NCI-H1694 treated with DMSO at 0.1 percent for 48 hours (cell line): ENCODE measurements at regions not wholly inside any gene's neighbourhood (a gene's known extent, or its start where the extent isn't known, plus 50 kb on each side); places are given as distances from the start of the nearest gene placed in this dataset.
A peak's percentile ranks its signal among the peaks of the same experiment; 100 is the strongest.
"Not testable (repeated sequence)": the region's sequence is repeated elsewhere in the genome, so short reads cannot be mapped to it uniquely, and the experiment has no call there.

Experiments
- DNase-seq: peaks from one replicate; lab custom pipeline; 2025; lab: John Stamatoyannopoulos, UW

DNA sequence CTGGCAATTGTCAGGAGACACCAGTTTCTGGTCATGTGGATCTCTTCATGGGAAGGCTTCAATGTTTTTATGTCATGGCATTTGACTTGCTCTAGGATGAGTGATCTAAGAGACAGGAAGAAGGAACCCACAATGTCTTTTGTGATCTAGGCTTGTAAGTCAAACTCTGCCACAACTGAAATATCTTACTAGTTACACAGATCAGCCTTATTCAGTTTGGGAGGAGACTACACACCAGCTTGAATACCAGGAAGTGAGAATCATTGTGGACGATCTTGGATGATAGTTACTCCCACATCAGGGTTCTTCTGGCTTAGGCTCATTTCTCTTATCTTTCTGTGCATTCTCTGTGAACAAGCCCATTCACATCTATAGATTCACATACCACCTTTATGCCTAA lies 236.2 kb upstream of the FBXO33 start:
- DNase-seq, result no peak

DNA sequence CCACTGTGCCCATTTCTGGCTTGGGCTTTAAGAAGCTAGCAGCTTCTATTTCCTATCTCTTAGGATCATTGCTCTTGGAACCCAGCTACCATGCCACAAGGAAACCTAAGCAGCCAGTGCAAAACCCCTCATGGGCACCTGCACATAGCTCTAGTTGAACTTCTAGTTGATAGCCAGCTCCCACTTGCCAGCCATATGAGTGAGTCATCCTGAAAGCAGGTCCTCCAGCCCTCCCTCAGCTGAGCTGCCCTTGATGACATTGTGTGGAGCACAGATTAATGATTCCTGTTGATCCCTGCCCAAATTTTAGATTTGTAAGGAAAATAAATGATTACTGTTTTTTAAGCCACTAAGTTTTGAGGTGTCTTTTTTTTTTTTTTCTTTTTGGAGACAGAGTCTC lies 234.2 kb upstream of the FBXO33 start:
- no peak for DNase-seq

DNA sequence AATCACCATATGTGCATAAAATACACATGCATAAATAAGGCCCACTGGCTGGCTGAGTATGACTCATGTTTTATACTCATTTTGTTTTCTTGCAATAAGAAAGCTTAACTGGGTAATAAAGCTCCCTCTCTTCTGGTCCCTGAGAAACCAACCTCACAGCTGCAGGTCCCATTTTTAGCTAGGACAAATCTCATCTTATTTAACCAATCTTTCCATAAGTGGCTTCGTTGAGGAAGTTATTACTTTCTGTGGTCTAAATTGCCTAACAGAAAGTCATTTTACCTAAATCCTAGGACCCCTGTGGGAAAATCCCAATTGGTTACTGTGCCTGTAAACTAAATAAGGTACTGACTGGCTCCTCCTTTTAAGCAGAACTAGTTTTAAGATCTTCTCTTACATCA lies 232.8 kb upstream of the FBXO33 start:
- no peak for DNase-seq

DNA sequence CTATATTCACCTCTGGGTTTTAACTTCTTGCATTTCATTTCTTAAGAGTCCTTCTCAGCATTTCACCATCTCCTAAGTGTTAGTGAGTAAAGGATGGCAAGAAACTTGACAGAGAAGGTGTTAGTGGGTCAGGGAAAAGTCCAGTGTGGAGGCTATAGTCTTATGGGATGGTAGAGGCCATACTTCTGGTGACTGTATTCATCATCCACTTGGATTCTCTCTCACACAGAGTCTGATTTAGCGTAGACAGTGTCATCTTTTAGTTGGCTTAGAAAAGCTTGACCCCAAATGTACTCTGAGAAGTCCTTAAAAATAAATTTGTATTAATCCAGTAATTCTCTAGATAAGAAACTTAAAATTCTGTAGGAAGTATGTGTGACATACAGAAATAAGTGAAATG lies 232.4 kb upstream of the FBXO33 start:
- DNase-seq, result no peak

DNA sequence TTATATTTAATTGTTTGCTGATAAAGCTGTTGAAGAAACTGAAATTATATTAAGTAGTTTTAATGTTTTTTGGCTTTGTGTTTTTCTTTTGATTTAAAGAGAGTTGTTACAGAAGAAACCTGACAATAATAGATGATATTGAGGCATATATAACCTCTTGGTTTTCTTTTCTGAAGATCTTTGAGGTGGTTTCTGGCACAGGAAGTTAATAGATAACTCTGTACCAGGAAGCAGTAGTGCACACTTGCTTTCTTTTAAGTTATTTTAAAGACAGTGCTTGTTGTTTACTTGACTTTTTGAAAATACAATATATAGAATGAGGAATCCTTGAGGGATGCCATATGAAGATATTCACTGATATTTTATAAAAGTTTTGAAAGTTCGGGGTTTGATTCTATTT lies 209.0 kb upstream of the FBXO33 start:
- no peak for DNase-seq

DNA sequence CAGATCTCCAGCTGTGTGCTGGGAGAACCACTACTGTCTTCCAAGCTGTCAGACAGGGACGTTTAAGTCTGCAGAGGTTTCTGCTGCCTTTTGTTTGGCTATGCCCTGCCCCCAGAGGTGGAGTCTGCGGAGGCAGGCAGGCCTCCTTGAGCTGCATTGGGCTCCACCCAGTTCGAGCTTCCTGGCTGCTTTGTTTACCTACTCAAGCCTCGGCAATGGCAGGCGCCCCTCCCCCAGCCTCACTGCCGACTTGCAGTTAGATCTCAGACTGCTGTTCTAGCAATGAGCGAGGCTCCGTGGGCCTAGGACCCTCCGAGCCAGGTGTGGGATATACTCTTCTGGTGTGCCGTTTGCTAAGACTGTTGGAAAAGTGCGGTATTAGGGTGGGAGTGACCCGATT lies 206.8 kb upstream of the FBXO33 start:
- DNase-seq, result not testable (repeated sequence)

DNA sequence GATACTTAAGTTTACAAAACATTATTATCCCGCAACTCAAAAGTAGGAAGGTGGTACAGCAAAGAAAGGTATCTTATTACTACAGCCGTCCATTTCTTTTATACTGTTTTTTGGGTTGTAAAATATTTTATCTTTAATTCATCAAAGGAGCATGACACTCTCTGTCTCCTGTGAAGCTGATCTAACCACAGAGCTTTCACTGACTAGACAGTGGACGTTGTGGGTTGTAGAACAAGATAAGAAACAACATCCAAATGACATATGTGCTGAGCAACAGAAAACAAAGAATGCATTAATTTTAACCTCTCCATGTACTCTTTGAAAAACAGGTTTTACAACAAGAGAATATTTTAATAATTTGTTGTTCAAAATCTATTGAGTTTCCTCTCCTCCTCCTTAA lies 195.9 kb upstream of the FBXO33 start:
- DNase-seq, result no peak

DNA sequence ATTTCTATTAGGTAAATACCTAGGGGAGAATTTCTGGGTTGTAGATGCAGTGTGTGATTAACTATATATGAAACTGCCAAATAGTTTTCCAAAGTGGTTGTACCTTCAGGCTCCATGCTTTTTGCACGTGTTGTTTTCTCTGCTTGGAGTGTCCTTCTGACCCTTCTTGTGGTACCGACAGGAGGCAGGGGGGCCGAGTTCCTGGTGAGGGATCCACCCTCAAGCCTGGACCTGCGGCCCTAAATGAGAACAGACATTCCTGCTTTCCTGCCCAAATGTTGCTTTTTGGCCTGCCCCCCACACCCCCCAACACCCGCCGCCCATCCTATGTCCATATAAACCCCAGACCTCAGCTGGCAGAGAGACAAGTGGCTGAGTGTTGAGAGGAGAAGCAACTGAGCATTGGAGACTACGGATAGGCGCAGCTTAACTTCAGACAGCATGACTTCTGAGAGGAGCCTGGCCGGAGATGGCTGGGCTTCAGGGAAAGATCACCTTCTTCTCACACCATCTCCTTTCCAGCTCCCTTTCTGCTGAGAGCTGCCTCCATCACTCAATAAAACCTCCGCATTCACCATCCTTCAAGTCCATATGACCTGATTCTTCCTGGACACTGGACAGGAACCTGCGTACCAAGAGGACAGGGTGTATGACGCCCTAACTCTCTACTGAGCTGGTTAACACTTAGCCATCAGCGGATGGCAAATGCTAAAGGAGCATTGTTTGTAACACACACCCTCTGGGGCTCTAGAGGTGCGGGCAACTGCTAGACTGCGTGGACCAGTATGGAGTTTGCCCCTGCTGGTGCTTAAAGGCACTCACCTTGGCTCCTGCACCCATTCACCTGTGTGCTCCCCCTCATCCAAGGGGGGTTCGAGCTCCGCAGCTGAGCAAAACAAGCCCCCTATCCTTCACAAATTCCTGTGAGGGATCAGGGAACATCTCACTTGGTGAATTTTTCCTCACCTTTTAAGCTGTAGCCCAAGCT lies 194.7 kb upstream of the FBXO33 start:
- DNase-seq, result no peak

DNA sequence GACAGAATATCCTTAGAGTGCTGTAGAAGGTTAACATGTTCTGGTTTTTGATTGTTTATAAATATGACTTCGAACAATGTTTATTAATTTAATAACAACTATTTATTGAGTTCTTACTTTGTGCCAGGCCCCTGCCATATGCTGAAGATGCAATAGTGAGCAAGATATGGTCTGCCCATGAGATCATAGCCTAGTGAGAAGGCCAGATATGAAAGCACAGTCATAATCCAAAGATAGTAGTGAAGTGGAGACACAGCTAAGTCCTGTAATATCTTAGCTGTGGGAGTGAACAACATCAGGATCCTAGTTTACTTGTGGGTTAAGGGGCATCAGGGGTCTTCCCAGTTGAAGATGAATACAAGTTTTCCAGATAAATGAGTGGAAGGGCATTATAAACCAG lies 189.4 kb upstream of the FBXO33 start:
- DNase-seq, result no peak

DNA sequence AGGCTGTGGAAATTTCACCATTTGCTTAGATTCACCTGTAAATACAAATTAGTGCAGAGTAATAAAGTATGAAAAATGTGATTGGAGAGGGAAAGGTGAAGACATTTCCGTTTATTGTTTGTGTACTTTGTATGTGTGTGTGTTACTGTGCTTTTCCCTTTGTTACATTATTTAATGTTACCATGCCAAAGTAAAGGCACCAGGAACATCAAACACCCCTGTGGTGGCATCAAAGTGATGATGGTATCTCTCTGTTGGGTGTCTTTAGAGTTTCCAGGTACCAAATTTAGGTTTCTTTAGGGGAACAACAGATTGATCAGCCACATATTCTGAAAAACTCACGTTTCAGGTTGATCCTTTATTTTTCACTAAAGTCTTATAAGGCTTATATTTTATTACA lies 189.0 kb upstream of the FBXO33 start:
- DNase-seq, result no peak

DNA sequence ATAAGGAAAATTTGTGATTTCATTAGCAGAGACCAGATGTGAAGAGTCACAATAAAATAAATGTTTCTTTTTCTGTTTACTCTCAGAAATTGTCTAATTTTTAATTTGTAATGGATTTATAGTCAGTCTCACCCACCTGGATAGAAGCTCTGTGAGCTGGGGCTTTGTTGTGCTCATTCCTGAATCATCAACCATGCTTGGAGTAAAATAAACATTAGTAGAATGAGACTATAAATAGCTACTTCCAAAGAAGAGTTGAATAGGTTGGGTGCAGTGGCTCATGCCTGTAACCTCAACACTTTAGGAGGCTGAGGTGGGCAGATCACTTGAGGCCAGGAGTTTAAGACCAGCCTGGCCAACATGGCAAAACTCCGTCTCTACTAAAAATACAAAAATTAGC lies 185.3 kb upstream of the FBXO33 start:
- DNase-seq, result no peak

DNA sequence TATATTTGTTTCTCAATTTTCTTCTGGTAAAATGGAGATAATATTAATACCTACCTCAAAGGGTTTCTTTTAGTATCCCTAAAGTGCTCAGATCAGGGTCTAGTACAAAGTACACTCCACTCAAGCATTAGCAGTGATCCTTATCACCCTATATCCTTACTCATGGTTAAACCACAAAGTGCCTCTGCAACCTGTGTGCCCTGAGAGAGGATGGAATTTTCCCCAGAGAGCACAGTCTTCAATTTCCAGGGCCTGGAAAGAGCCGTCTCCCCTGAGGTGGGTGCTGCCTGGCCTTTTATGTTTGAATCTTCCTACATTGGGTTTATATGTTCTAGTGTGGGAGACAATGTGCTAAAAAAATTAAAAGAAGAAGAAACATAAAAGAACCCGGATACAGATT lies 183.1 kb upstream of the FBXO33 start:
- DNase-seq, result no peak

DNA sequence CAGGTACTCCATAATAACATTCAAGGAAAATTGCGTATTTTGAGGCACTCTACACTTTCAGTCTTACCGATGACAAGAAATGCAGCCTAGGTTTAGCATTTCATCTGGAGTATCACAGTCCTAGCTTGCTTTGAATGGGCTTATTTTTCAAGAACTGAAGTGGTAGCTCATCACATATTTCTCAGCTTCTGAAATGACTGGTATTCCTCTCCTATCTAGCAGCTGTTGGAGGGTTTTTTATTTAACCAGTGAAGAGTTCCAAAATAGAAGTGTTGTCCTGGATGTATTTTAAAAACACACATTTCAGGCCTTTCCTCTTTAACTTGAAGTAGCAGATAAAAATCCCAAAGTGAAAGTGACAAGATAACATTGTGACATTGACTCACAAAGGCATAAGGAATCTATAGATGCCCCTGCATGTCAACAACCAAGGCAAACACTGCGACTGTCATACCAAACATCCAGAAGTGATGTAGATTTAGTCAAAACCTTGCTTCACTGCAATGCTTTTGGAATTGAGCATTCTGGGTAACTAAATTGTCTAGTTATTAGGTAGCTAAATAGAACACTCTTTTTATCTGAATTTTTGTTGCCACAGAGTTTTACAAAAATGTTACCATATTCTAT lies 182.2 kb upstream of the FBXO33 start:
- DNase-seq, result no peak

DNA sequence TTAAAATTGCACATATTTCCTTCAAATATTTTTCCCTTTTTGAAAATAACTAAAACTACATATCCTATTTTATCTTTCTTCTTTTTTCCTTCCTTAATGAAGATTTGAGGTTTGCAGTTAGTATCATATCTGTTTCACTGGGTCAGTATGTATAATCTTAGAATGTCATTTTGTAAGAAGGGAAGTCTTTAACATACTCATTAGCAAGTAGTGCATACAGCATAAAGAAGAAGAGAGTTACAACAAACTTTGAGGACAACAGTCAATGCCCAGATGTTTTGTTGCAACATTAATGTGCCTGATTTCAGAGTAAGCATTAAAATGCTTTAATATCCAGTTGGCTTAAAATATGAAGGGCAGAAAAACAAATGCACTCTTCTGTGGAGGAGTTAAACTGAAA lies 176.9 kb upstream of the FBXO33 start:
- DNase-seq, result no peak

DNA sequence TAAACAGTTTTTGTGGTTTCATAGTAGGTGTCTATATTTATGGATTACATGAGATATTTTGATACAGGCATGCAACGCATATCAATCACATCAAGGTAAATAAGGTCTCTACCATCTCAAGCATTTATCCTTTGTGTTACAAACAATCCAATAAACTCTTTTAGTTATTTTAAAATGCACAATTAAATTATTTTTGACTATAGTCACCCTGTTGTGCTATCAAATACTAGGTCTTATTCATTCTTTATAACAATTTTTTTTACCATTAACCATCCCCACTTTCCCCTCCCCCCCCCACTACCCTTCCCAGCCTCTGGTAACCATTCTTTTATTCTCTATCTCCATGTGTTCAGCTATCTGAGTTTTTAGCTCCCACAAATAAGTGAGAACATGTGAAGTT lies 175.7 kb upstream of the FBXO33 start:
- no peak for DNase-seq

DNA sequence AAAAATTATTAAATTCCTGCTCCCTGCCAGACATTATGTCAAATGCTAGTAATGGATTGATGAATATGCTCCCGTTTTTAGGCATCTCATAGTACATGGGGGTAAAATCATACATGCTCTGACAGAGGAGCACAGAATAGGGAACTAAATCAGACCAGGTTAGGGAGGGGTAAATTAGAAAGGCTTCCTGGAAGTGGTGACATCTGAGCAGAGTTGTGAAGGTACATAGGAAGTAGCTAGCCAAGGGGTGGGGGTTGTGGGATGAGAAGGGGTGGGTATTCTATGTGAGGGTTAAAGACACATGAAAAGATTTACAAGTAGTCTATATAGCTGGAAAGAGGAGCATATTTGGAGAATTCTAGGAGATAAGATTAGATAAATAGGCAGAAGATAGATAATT lies 171.7 kb upstream of the FBXO33 start:
- no peak for DNase-seq

DNA sequence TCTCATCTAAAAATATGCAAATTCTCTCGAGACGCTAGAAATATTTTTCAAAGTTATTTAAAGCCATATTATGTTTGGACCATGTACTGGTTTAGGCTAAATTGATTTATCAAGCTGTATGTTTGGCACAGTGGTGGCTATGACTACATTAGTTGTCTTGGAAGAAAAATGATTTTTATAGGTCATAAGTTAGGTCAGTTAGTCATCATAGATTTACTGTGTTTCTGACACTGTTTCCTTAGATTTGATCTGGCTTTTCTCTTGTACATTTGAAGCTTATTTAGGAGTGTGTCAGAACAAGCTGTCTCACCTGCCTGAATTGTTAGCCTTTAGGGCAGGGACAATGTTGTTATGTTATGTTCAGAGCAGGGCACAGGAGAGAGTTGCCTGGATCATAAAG lies 161.1 kb upstream of the FBXO33 start:
- no peak for DNase-seq

DNA sequence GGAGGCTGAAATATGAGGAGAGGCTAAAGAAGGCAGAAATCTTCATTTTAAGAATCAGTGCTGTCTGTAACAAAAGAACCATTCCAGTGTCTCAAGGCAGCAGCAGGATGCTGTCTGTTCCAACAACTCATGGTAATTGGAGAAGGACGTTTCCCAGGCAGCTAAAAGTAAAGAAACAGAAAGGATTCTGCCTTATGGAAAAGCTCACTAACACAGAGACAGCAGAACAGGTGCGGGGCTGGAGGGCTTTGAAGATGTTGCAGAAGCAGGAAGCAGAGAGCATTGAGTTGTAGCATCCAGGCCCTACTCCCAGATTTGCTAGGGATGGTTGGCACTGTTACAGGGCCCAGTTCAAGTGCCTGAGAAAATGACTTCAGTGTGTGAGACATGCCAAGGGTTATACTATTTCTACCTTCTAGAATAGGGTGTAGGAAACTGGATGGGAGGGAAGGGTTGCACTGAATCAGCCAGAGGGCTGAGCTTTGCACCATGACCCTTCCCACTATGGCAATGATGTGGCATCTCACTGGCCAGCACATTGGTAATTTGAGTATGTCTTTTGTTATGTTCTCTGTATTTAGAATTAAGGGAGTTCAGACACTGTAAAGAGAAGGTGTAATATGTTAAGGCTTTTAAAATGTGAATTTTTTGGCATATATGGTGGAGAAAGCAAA lies 160.0 kb upstream of the FBXO33 start:
- DNase-seq, result no peak

DNA sequence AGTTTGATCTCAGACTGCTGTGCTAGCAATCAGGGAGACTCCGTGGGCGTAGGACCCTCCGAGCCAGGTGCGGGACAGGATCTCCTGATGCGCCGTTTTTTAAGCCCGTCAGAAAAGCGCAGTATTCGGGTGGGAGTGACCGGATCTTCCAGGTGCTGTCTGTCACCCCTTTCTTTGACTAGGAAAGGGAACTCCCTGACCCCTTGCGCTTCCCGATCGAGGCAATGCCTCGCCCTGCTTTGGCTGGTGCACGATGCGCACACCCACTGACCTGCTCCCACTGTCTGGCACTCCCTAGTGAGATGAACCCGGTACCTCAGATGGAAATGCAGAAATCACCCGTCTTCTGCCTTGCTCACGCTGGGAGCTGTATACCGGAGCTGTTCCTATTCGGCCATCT lies 157.6 kb upstream of the FBXO33 start:
- DNase-seq, result not testable (repeated sequence)

DNA sequence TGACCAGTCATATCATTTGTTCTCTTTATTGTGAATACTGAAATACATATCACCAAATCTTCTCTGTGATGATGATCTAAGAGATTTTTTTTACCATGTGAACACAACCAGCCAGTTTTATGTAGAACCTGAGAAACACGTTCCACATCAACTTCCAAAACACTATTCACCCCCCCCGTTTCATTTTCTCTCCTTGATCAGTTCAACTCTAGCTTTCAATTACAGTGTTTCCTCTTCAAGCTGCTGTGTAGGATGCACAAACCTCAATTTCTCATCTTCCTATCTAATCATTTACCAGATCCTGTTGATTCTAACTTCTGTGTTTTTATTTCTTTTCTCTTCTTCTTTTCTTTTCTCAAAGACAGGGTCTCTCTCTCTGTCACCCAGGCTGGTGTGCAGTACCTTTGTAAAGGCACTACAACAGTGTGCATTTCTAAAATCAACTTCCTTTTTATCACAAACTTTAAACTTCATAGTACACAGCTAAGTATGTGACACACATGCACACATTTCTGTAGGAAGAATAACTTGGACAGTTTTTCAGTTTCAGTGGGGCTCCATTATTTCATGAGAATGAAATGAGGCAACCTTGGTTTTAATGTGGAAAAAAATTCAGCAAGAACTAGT lies 149.9 kb upstream of the FBXO33 start:
- DNase-seq, result no peak

DNA sequence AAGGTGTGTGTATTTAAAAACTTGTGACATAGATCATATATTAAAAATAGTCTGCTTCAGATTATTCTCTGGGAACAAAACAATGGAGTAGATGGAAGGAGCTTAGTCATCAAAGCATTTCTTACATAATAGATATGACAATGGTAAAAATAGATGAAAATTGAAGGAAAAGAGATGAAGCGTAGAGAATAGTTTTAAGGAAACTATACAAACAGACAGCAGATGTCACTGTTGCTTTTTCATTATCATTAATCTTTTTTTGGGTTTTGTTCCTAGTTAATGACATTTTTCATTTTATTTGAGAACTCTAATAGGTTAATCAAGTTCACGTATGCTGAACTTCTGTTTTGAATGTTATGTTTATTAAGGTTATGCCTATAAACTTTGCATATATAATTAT lies 149.2 kb upstream of the FBXO33 start:
- DNase-seq, result peak; percentile 43

DNA sequence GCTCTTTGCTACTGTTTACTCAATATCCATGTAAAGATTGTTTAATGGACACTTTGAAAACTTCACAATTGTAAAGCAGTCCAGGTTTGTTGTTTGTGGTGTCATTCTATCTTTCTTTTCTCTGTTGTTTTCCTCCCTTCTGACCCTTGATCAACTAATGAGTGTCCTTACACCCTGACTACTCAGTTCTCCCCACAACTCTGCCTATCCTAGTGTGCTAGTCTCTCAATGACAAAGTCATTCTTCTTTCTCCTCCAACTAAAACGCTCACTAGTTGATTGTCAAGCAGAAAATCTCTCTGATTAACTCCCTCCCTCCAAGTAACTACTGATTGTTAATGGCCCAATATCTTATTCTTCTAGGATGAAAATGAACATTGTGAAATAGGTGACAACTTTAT lies 148.5 kb upstream of the FBXO33 start:
- DNase-seq, result no peak

DNA sequence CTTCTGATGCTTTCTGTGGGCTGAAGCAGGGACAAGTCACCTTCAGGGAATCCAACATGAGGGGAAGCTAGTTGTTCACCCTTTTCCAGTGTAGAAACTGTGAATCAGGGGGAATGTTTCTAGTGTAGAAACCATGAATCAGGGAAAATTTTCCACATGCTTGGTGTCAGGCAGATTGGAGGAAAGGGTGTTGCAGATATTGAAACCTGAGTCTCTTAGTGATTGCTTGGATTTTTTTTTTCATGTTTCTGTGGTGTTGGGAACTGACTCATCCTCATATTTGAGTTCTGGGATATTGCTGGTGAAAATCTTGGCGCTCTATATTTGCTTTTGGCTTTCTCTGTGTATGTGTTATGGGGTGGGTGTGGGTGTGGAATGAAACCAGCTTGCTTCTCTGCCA lies 144.5 kb upstream of the FBXO33 start:
- no peak for DNase-seq
